HFF-Myc (cell line): ENCODE measurements at regions not wholly inside any gene's neighbourhood (a gene's known extent, or its start where the extent isn't known, plus 50 kb on each side); places are given as distances from the start of the nearest gene placed in this dataset.

Experiments used
- DNase-seq: peaks from one replicate; pipeline ENCODE4 v3.0.0-alpha.2; 2011; ENCODE audit warnings: low read depth; ENCODE audit errors: extremely low read depth
- H3K4me3 ChIP-seq: replicated peaks from 2 replicates; pipeline ENCODE4 v1.5.1; 2011; ENCODE audit warnings: low read depth, mild to moderate bottlenecking, control low read depth, low read length
- CTCF ChIP-seq: IDR thresholded peaks from 2 replicates; pipeline ENCODE4 v1.5.1; 2012; ENCODE audit warnings: mild to moderate bottlenecking, low read depth, low read length, control low read depth; ENCODE audit errors: missing control alignments

GRCh38 chr5:89981021-89981420 lies 428.5 kb downstream of the CETN3 start:
- DNase-seq = no peak
- H3K4me3 ChIP-seq = no peak overlapping the region

GRCh38 chr5:89973516-89973915 lies 436.0 kb downstream of the CETN3 start:
- no peak for TF ChIP-seq CTCF

More at GRCh38 chr5:89981021-89981420, 428.5 kb downstream of the CETN3 start:
- no peak for TF ChIP-seq CTCF

GRCh38 chr5:89972901-89973300 lies 436.7 kb downstream of the CETN3 start:
- no peak for DNase-seq
- TF ChIP-seq CTCF = no peak
- H3K4me3 ChIP-seq = no peak overlapping the region

More at GRCh38 chr5:89973516-89973915, 436.0 kb downstream of the CETN3 start:
- no peak for DNase-seq
- no peak overlapping the region for H3K4me3 ChIP-seq

- DNase-seq = peak; percentile 4
- no peak overlapping the region for H3K4me3 ChIP-seq
- no peak for TF ChIP-seq CTCF
These were observed 440.6 kb downstream of the CETN3 start for GRCh38 chr5:89968958-89969381.

DNA sequence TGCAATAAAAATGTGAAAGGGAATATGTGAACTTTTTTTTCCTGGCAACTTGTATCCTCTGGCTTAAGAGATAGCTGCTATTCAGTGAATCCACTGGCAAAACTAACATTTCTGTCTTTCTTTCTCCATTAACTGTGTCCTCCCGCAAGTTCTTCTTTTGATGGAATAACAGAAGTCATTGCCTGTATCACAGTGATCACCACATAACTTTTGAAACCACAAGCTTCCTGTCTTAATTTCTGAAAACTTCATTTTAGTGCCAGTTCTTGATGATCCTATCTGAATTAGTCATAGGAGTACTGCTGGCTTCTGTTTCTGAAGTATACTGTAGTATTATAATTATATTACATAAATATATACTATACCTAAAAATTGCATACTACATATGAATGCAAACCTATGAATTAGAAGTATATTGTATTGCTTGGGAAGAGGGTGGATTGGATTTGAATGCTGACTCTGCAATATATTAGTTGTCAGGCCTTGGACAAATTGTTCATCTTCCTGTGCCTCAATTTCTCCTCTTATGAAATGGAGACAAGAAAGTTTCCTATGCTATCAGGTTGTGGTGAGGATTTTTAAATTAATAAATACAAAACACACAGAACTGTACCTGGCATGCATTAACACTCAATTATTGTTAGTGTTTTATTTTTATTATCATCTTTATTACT lies 441.6 kb downstream of the CETN3 start:
- no peak overlapping the region for H3K4me3 ChIP-seq
- DNase-seq = no peak
- no peak for TF ChIP-seq CTCF

- no peak overlapping the region for H3K4me3 ChIP-seq
- no peak for DNase-seq
- no peak for TF ChIP-seq CTCF
These were observed 452.7 kb downstream of the CETN3 start for GRCh38 chr5:89956838-89957237.

DNA sequence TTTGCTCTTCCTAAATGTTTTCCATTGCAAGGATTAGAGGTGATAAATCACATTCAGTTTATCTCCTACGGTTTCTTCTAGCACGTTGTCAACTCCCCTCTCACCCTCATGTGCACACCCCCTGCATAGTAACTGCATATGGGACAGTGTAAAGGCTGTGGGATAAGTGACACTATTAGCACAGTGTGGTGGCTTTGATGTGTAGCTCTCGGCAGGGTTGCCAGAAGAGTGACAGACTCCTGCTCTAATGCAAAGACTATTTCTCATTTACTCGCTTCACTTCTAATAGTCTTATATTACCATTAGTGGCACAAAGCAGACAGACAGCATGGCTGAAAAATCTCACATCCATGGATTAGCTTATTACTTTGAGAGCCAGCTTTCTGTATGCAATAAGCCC lies 454.6 kb downstream of the CETN3 start:
- no peak for DNase-seq
- no peak for TF ChIP-seq CTCF
- H3K4me3 ChIP-seq = no peak overlapping the region
